BE2C (cell line): ENCODE measurements at regions not wholly inside any gene's neighbourhood (a gene's known extent, or its start where the extent isn't known, plus 50 kb on each side); places are given as distances from the start of the nearest gene placed in this dataset.
"Not testable (repeated sequence)": the region's sequence is repeated elsewhere in the genome, so short reads cannot be mapped to it uniquely, and the experiment has no call there.

Experiments
- DNase-seq: peaks from one replicate; pipeline ENCODE4 v3.0.0-alpha.2; 2020
- H3K27me3 ChIP-seq: fragments of 250-450 bp; sonication (Bioruptor Pico); 2 replicates; pipeline ENCODE4 v1.5.1; 2020; ENCODE audit warnings: mild to moderate bottlenecking
- H3K36me3 ChIP-seq: fragments of 250-450 bp; sonication (Bioruptor Pico); 2 replicates; pipeline ENCODE4 v1.5.1; 2020; ENCODE audit warnings: mild to moderate bottlenecking
- H3K4me1 ChIP-seq: fragments of 250-450 bp; sonication (Bioruptor Pico); 2 replicates; pipeline ENCODE4 v1.5.1; 2020
- H3K4me3 ChIP-seq: 2 replicates; pipeline ENCODE4 v1.5.1; 2011; ENCODE audit warnings: low read depth, low read length
- H3K9me3 ChIP-seq: fragments of 250-450 bp; sonication (Bioruptor Pico); 2 replicates; pipeline ENCODE4 v1.5.1; 2020
- CTCF ChIP-seq: IDR thresholded peaks from 2 replicates; pipeline ENCODE4 v1.5.1; 2012; ENCODE audit warnings: mild to moderate bottlenecking, low read depth, low read length

GRCh38 chr19:31892060-31892459 is 453.4 kb upstream of the ZNF507 start:
- no peak overlapping the region for H3K4me3 ChIP-seq
- no peaks in the 10 kb centered on the region for H3K27me3 ChIP-seq
- DNase-seq: no peak
- no peak for TF ChIP-seq CTCF
- no peaks in the 10 kb centered on the region for H3K36me3 ChIP-seq
- no peaks in the 10 kb centered on the region for H3K9me3 ChIP-seq
- no peaks in the 10 kb centered on the region for H3K4me1 ChIP-seq

GRCh38 chr19:31893491-31893890 is 451.9 kb upstream of the ZNF507 start:
- not testable (repeated sequence) for H3K4me1 ChIP-seq, H3K4me3 ChIP-seq, DNase-seq, H3K27me3 ChIP-seq, H3K9me3 ChIP-seq, H3K36me3 ChIP-seq

GRCh38 chr19:31894451-31894850 is 451.0 kb upstream of the ZNF507 start:
- H3K4me3 ChIP-seq: no peak overlapping the region
- no peaks in the 10 kb centered on the region for H3K36me3 ChIP-seq
- no peaks in the 10 kb centered on the region for H3K27me3 ChIP-seq
- no peaks in the 10 kb centered on the region for H3K4me1 ChIP-seq
- no peak for DNase-seq
- no peak for TF ChIP-seq CTCF
- H3K9me3 ChIP-seq: peaks cover 3% of the 10 kb centered on the region; the same call in 1 of the 2 replicates

- Histone ChIP-seq H3K9me3 (peaks cover 3% of the 10 kb centered on the region; the same call in 1 of the 2 replicates), H3K4me1 (no peaks in the 10 kb centered on the region), H3K4me3 (no peak overlapping the region), H3K27me3 (no peaks in the 10 kb centered on the region), H3K36me3 (no peaks in the 10 kb centered on the region)
- no peak for DNase-seq
- no peak for TF ChIP-seq CTCF
Observed at GRCh38 chr19:31897292-31897691, 448.1 kb upstream of the ZNF507 start.

- Histone ChIP-seq H3K4me3 (no peak overlapping the region), H3K9me3 (peaks cover 3% of the 10 kb centered on the region; the same call in 1 of the 2 replicates), H3K4me1 (no peaks in the 10 kb centered on the region), H3K36me3 (no peaks in the 10 kb centered on the region), H3K27me3 (no peaks in the 10 kb centered on the region)
- TF ChIP-seq CTCF: no peak
- DNase-seq: no peak
Observed at GRCh38 chr19:31900991-31901390, 444.4 kb upstream of the ZNF507 start.

- peaks cover 3% of the 10 kb centered on the region; the same call in 1 of the 2 replicates for H3K9me3 ChIP-seq
- no peak overlapping the region for H3K4me3 ChIP-seq
- H3K4me1 ChIP-seq: no peaks in the 10 kb centered on the region
- DNase-seq: no peak
- H3K36me3 ChIP-seq: no peaks in the 10 kb centered on the region
- H3K27me3 ChIP-seq: no peaks in the 10 kb centered on the region
- no peak for TF ChIP-seq CTCF
Observed at GRCh38 chr19:31902821-31903220, 442.6 kb upstream of the ZNF507 start.

- no peak for TF ChIP-seq CTCF
- no peaks in the 10 kb centered on the region for H3K27me3 ChIP-seq
- no peaks in the 10 kb centered on the region for H3K4me1 ChIP-seq
- H3K4me3 ChIP-seq: no peak overlapping the region
- peaks cover 3% of the 10 kb centered on the region; the same call in 1 of the 2 replicates for H3K9me3 ChIP-seq
- H3K36me3 ChIP-seq: no peaks in the 10 kb centered on the region
- DNase-seq: no peak
Observed at GRCh38 chr19:31903979-31904378, 441.4 kb upstream of the ZNF507 start.
